Coronary artery (tissue), 2 donors: ENCODE measurements at regions not wholly inside any gene's neighbourhood (a gene's known extent, or its start where the extent isn't known, plus 50 kb on each side); places are given as distances from the start of the nearest gene placed in this dataset.

Experiments used
- DNase-seq: peaks from one replicate; pipeline ENCODE4 v3.0.0-alpha.2; 2017; ENCODE audit warnings: low spot score
- H3K27ac ChIP-seq, 2 donors: fragments of 200-600 bp; sonication (generic); one replicate each; pipeline ENCODE4 v1.5.1; 2016 to 2019
- H3K4me3 ChIP-seq: fragments of 200-600 bp; sonication (generic); 2 replicates; pipeline ENCODE4 v1.5.1; 2016; ENCODE audit warnings: mild to moderate bottlenecking, moderate library complexity
- CTCF ChIP-seq: fragments of 200-600 bp; sonication (generic); IDR thresholded peaks from one replicate; pipeline ENCODE4 v1.5.1; 2019; ENCODE audit warnings: antibody characterized with exemption

DNA sequence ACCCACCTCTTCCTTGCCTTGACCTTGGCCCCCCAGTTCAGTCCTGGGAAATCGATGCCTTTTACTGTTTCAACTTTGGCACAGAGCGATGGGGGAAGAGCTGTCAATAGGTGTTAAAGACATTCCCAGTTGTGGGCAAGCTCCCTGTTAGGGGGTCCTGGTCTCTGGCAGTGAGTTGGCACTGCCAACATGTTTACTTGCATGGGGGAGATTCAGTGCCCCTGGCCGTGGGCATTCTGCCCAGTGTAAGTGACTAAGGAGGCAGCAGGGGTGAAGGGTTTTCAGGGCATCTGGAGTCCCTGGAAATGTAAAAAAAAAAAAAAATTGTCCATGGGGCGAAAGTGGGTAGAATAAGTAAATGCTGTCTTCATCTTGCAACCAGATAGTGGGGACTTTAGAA, 407.0 kb downstream of the PTPRU start:
- H3K27ac ChIP-seq: no peak overlapping the region
- peak; percentile 55 for DNase-seq
- no peak for TF ChIP-seq CTCF
- no peak overlapping the region for H3K4me3 ChIP-seq

- no peak for TF ChIP-seq CTCF
- Histone ChIP-seq H3K27ac (no peak overlapping the region), H3K4me3 (no peak overlapping the region)
- DNase-seq: peak; percentile 40
Measured at GRCh38 chr1:29642519-29642918, 406.2 kb downstream of the PTPRU start.

DNA sequence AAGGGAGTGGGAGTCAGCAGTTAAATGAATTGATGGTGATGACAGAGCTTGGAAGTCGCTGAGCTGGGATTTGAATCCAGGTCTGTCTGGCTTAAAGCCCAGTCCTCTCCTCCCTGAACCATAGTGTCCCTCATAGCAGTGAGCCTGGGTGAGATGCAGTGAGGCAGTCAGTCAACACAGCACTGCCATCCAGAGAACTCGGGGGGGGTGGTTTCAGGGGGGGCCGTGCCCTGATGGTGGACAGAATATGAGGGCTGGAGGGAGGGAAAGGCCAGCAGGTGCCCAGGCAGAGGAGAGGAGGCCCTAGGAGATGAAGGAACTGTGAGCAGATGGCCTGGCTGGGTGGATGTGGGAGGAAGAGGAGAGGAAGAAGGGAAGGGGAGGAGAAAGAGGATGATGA, 405.6 kb downstream of the PTPRU start:
- H3K27ac ChIP-seq: no peak overlapping the region
- H3K4me3 ChIP-seq: no peak overlapping the region
- no peak for DNase-seq
- no peak for TF ChIP-seq CTCF

- TF ChIP-seq CTCF: no peak
- peak; percentile 45 for DNase-seq
- Histone ChIP-seq H3K4me3 (no peak overlapping the region), H3K27ac (no peak overlapping the region)
Measured at GRCh38 chr1:29640428-29640785, 404.1 kb downstream of the PTPRU start.

DNA sequence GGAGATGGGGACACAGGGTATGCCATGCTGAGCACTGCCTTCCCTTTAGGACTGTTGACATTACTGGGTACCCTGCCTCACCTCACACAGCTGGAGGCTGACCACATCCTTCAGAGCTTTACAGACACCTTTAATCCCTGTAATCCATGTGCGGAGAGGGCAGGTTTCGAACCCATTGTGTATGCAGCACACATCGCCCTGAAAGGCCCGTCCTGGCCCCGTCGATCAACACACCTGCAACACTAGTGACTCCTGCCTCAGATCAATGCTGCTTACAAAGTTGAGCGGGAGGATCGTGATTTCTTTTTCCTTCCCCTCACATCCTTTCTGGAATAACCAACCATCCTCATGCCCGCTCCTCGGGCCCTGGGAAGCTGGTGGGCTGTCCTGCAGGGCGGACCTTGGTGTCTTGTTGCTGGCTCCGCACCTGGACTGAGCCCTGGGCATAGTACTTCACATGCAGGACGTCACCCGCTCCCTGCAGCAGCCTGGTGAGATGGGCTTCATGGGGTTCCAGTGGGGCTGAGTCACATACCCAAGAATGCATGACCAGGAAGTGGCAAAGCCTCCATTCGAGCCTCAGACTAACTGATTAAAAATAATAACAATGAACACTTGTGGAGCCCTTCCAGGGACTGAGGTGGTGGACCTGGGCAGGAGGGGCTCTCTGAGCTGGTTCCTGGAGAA, 403.6 kb downstream of the PTPRU start:
- Histone ChIP-seq H3K27ac (no peak overlapping the region), H3K4me3 (no peak overlapping the region)
- DNase-seq: no peak
- TF ChIP-seq CTCF: no peak

GRCh38 chr1:29639156-29639736, 402.9 kb downstream of the PTPRU start:
- Histone ChIP-seq H3K4me3 (no peak overlapping the region), H3K27ac (no peak overlapping the region)
- no peak for TF ChIP-seq CTCF
- no peak for DNase-seq

GRCh38 chr1:29638281-29638680, 402.0 kb downstream of the PTPRU start:
- TF ChIP-seq CTCF: no peak
- no peak for DNase-seq
- Histone ChIP-seq H3K27ac (no peak overlapping the region), H3K4me3 (no peak overlapping the region)
